B cell (primary cell): ENCODE measurements at regions not wholly inside any gene's neighbourhood (a gene's known extent, or its start where the extent isn't known, plus 50 kb on each side); places are given as distances from the start of the nearest gene placed in this dataset.

Source experiments
- ATAC-seq: fragments of 200-7000 bp; cut with Tn5 transposase; one replicate; pipeline ENCODE4 v1.10.0; 2021; ENCODE audit warnings: low read depth, mild to moderate bottlenecking, moderate number of reproducible peaks, moderate library complexity
- CTCF ChIA-PET: fragments of 350-600 bp; sonication (Branson Sonifier 250); formaldehyde crosslinking; loops from one replicate; lab custom pipeline; 2021; ENCODE audit warnings: antibody characterized with exemption, inconsistent platforms; lab: Charles Lee
- POLR2A ChIA-PET: fragments of 350-600 bp; sonication (Branson Sonifier 250); formaldehyde crosslinking; loops from one replicate; lab custom pipeline; 2021; ENCODE audit warnings: antibody characterized with exemption; lab: Charles Lee
- DNase-seq: peaks from one replicate; pipeline ENCODE4 v3.0.0; 2013
- H2AFZ ChIP-seq: 2 replicates; pipeline ENCODE4 v1.6.1; 2012; ENCODE audit warnings: mild to moderate bottlenecking, low read depth, low read length; ENCODE audit not compliant: insufficient read depth, poor library complexity, severe bottlenecking
- H3K27ac ChIP-seq, 2 donors: 1 replicate in 1 of 2; 2 replicates in 1 of 2; pipeline ENCODE4 v1.5.1; 2012 to 2013; ENCODE audit warnings: low read length in 2 of 2, mild to moderate bottlenecking in 2 of 2, moderate library complexity in 1 of 2
- H3K27me3 ChIP-seq, 4 experiments: fragments of 200-600 bp in 1 of 4; sonication (generic) in 1 of 4; replicated peaks in 1 of 4; 1 replicate in 2 of 4; 2 replicates in 2 of 4; pipeline versions ENCODE4 v1.6.1 to v1.7.0; 2013 to 2016; ENCODE audit warnings: low read length in 3 of 4, mild to moderate bottlenecking in 2 of 4, mixed read lengths in 1 of 4, moderate library complexity in 1 of 4; ENCODE audit not compliant: insufficient read depth in 4 of 4, control insufficient read depth in 3 of 4; ENCODE audit errors: control extremely low read depth in 1 of 4
- H3K36me3 ChIP-seq, 2 experiments: replicated peaks in 1 of 2; 1 replicate in 1 of 2; 2 replicates in 1 of 2; pipeline versions ENCODE4 v1.6.1 to v1.7.1; 2013; ENCODE audit warnings: low read length in 1 of 2; ENCODE audit not compliant: insufficient read depth in 2 of 2, control insufficient read depth in 1 of 2; ENCODE audit errors: control extremely low read depth in 1 of 2, extremely low read depth in 1 of 2
- H3K4me1 ChIP-seq, 2 donors: fragments of 200-600 bp in 1 of 2; sonication (generic) in 1 of 2; 1 replicate in 1 of 2; 2 replicates in 1 of 2; pipeline versions ENCODE4 v1.5.1 to v1.6.1; 2013 to 2017; ENCODE audit warnings: low read length in 2 of 2; ENCODE audit not compliant: control insufficient read depth in 2 of 2, insufficient read depth in 2 of 2
- H3K4me2 ChIP-seq: replicated peaks from 2 replicates; pipeline ENCODE3; 2012; ENCODE audit warnings: mild to moderate bottlenecking, low read depth, low read length; ENCODE audit not compliant: poor library complexity, severe bottlenecking
- H3K4me3 ChIP-seq, 5 experiments: fragments of 200-600 bp in 1 of 5; sonication (generic) in 1 of 5; 1 replicate in 3 of 5; 2 replicates in 2 of 5; pipeline versions ENCODE4 v1.5.1 to v1.7.0; 2011 to 2016; ENCODE audit warnings: low read length in 4 of 5, mild to moderate bottlenecking in 4 of 5, low read depth in 2 of 5, control low read depth in 1 of 5, moderate library complexity in 1 of 5; ENCODE audit not compliant: insufficient read depth in 1 of 5; ENCODE audit errors: control extremely low read depth in 1 of 5, extremely low read depth in 1 of 5
- H3K79me2 ChIP-seq: fragments of 200-600 bp; sonication (generic); one replicate; pipeline ENCODE4 v1.6.0; 2016; ENCODE audit warnings: low read length; ENCODE audit not compliant: control insufficient read depth, insufficient read depth
- H3K9ac ChIP-seq: fragments of 200-600 bp; sonication (generic); 2 replicates; pipeline ENCODE4 v1.6.1; 2017; ENCODE audit warnings: mild to moderate bottlenecking, low read length, moderate library complexity
- H3K9me3 ChIP-seq, 3 donors: one replicate each; pipeline versions ENCODE4 v1.6.1 to v1.7.1; 2013; ENCODE audit warnings: low read length in 2 of 3; ENCODE audit not compliant: control insufficient read depth in 2 of 3, insufficient read depth in 1 of 3; ENCODE audit errors: control extremely low read depth in 1 of 3
- H4K20me1 ChIP-seq: 2 replicates; pipeline ENCODE4 v1.6.0; 2012; ENCODE audit warnings: mild to moderate bottlenecking, low read length; ENCODE audit not compliant: insufficient read depth, control insufficient read depth, poor library complexity, severe bottlenecking
- H3K27ac Mint-ChIP-seq: one replicate; pipeline ENCODE4 v1.8.0; 2021; ENCODE audit warnings: mixed read lengths
- H3K27me3 Mint-ChIP-seq: one replicate; pipeline ENCODE4 v1.8.0; 2021; ENCODE audit warnings: mixed read lengths
- H3K4me1 Mint-ChIP-seq: one replicate; pipeline ENCODE4 v1.8.0; 2021; ENCODE audit warnings: mixed read lengths
- H3K4me3 Mint-ChIP-seq: one replicate; pipeline ENCODE4 v1.8.0; 2021; ENCODE audit warnings: mixed read lengths
- H3K9me3 Mint-ChIP-seq: one replicate; pipeline ENCODE4 v1.8.0; 2022; ENCODE audit warnings: mixed read lengths; ENCODE audit not compliant: insufficient read depth
- CTCF ChIP-seq: fragments of 200-600 bp; IDR thresholded peaks from one replicate; pipeline ENCODE4 v1.8.0; 2022; ENCODE audit warnings: antibody characterized with exemption, mild to moderate bottlenecking
- EZH2 ChIP-seq: IDR thresholded peaks from 2 replicates; pipeline ENCODE4 v1.6.1; 2012; ENCODE audit warnings: borderline replicate concordance, low read depth, mild to moderate bottlenecking, moderate library complexity, low read length; ENCODE audit not compliant: insufficient read depth, poor library complexity, severe bottlenecking
- WGBS: methylation state at CpG from one replicate; pipeline ENCODE4 v1.1.5; 2013; ENCODE audit warnings: missing lambda C conversion rate; ENCODE audit not compliant: insufficient coverage; 5-methylcytosine and 5-hydroxymethylcytosine counted together
- intact Hi-C: fragments of 100-400 bp; cut with micrococcal nuclease; formaldehyde crosslinking; loops from one replicate; pipeline ENCODE4 v1.10.0; 2022

GRCh38 chr1:189141056-189141455 lies 1336.6 kb downstream of the BRINP3 start:
- Histone ChIP-seq H3K27me3 (no peaks in the 10 kb centered on the region), H3K27ac (no peak overlapping the region), H3K79me2 (no peaks in the 10 kb centered on the region), H3K4me3 (no peak overlapping the region), H3K36me3 (no peaks in the 10 kb centered on the region), H3K4me1 (no peaks in the 10 kb centered on the region), H4K20me1 (no peaks in the 10 kb centered on the region), H3K4me2 (no peak overlapping the region), H2AFZ (no peak overlapping the region), H3K9me3 (peaks cover 0 to 16% (median 0%) of the 10 kb centered on the region in 3 donors), H3K9ac (no peak overlapping the region)
- Mint-ChIP-seq H3K27ac (no peak overlapping the region), H3K27me3 (no peaks in the 10 kb centered on the region), H3K4me3 (no peak overlapping the region), H3K4me1 (no peaks in the 10 kb centered on the region), H3K9me3 (peaks cover 4% of the 10 kb centered on the region)
- TF ChIP-seq CTCF (no peak), EZH2 (no peak)
- 87% methylated on average over 2 of the region's 2 CpGs for WGBS
- ATAC-seq (no peak), DNase-seq (no peak)
- ChIA-PET CTCF (no interaction called here), POLR2A (no interaction called here)
- intact Hi-C loops: no loop called here

- H3K9me3 Mint-ChIP-seq: no peaks in the 10 kb centered on the region
- Histone ChIP-seq H3K79me2 (no peaks in the 10 kb centered on the region), H3K27me3 (no peaks in the 10 kb centered on the region), H3K4me1 (no peaks in the 10 kb centered on the region), H3K9me3 (peaks cover 0 to 8% (median 1%) of the 10 kb centered on the region in 3 donors), H4K20me1 (no peaks in the 10 kb centered on the region), H3K4me2 (no peak overlapping the region), H3K9ac (no peak overlapping the region), H2AFZ (no peak overlapping the region), H3K27ac (no peak overlapping the region), H3K4me3 (no peak overlapping the region), H3K36me3 (no peaks in the 10 kb centered on the region)
- DNase-seq (no peak), ATAC-seq (no peak)
- WGBS: 88% methylated on average over 16 of the region's 21 CpGs
- TF ChIP-seq EZH2 (no peak), CTCF (no peak)
- ChIA-PET POLR2A (no interaction called here), CTCF (no interaction called here)
- H3K27me3 Mint-ChIP-seq: no peaks in the 10 kb centered on the region
- no peak overlapping the region for H3K4me3 Mint-ChIP-seq
- no peak overlapping the region for H3K27ac Mint-ChIP-seq
- intact Hi-C loops: no loop called here
- H3K4me1 Mint-ChIP-seq: no peaks in the 10 kb centered on the region
Observed at GRCh38 chr1:189149547-189150375, 1327.9 kb downstream of the BRINP3 start.
